Stimulated activated CD4-positive, alpha-beta T cell treated with anti-CD3 and anti-CD28 coated beads, Interleukin-4, amount 100 ng/mL, for 4 hours (primary cell): ENCODE measurements at regions not wholly inside any gene's neighbourhood (a gene's known extent, or its start where the extent isn't known, plus 50 kb on each side); places are given as distances from the start of the nearest gene placed in this dataset.
"Not testable (repeated sequence)": the region's sequence is repeated elsewhere in the genome, so short reads cannot be mapped to it uniquely, and the experiment has no call there.

Source experiments
- DNase-seq, 2 experiments: peaks; one replicate each; pipeline ENCODE4 v3.0.0-alpha.2; 2020

- DNase-seq: no peak
Observed at GRCh38 chr5:54820346-54821134, 164.9 kb downstream of the ESM1 start.

- no peak for DNase-seq
Observed at GRCh38 chr5:54807421-54807820, 178.0 kb downstream of the ESM1 start.

GRCh38 chr5:54804521-54804920, 180.9 kb downstream of the ESM1 start:
- no peak for DNase-seq

- DNase-seq: no peak
Observed at GRCh38 chr5:54804086-54804485, 181.3 kb downstream of the ESM1 start.

GRCh38 chr5:54803471-54804011, 181.9 kb downstream of the ESM1 start:
- no peak for DNase-seq

GRCh38 chr5:54799645-54800044, 185.7 kb downstream of the ESM1 start:
- no peak for DNase-seq

- DNase-seq: no peak
Observed at GRCh38 chr5:54795777-54796176, 189.6 kb downstream of the ESM1 start.

- no peak for DNase-seq
Observed at GRCh38 chr5:54795284-54795683, 190.1 kb downstream of the ESM1 start.

GRCh38 chr5:54794135-54794975, 191.0 kb downstream of the ESM1 start:
- DNase-seq: no peak

GRCh38 chr5:54793468-54794134, 191.8 kb downstream of the ESM1 start:
- DNase-seq: no peak

GRCh38 chr5:54792611-54793404, 192.6 kb downstream of the ESM1 start:
- no peak for DNase-seq

- DNase-seq: not testable (repeated sequence)
Observed at GRCh38 chr5:54787910-54788309, 197.5 kb downstream of the ESM1 start.

GRCh38 chr5:54785729-54786591, 199.4 kb downstream of the ESM1 start:
- no peak for DNase-seq

GRCh38 chr5:54778783-54779182, 206.6 kb downstream of the ESM1 start:
- DNase-seq: no peak

- no peak for DNase-seq
Observed at GRCh38 chr5:54775645-54776044, 209.7 kb downstream of the ESM1 start.

GRCh38 chr5:54774281-54775170, 210.9 kb downstream of the ESM1 start:
- DNase-seq: no peak

- no peak for DNase-seq
Observed at GRCh38 chr5:54772684-54773083, 212.7 kb downstream of the ESM1 start.

GRCh38 chr5:54772231-54772630, 213.2 kb downstream of the ESM1 start:
- no peak for DNase-seq

GRCh38 chr5:54769746-54770145, 215.6 kb downstream of the ESM1 start:
- no peak for DNase-seq

- no peak for DNase-seq
Observed at GRCh38 chr5:54769072-54769471, 216.3 kb downstream of the ESM1 start.
